HepG2 (cell line): ENCODE measurements at regions not wholly inside any gene's neighbourhood (a gene's known extent, or its start where the extent isn't known, plus 50 kb on each side); places are given as distances from the start of the nearest gene placed in this dataset.

Experiments used
- ATAC-seq: fragments of 200-7000 bp; cut with Tn5 transposase; 3 replicates; pipeline ENCODE4 v1.9.1; 2020; ENCODE audit warnings: mild to moderate bottlenecking, moderate library complexity
- BruUV-seq: library from RNA; stranded (reverse); fragments of 400-500 nt; replicated peaks from 2 replicates; lab custom pipeline; 2021; lab: Mats Ljungman, UMichigan
- CTCF ChIA-PET: fragments of 300-600 bp; formaldehyde crosslinking; extraction: SDS; loops from one replicate; lab custom pipeline; 2021; ENCODE audit warnings: low total read pairs, inconsistent platforms, low intra/inter-chr PET ratio; lab: Yijun Ruan, JAX
- POLR2A ChIA-PET: fragments of 350-600 bp; sonication (Branson Sonifier 250); formaldehyde crosslinking; loops from one replicate; lab custom pipeline; 2020; ENCODE audit warnings: antibody characterized with exemption, inconsistent platforms; lab: Yijun Ruan, JAX
- DNase-seq: peaks from one replicate; pipeline ENCODE4 v3.0.0-alpha.2; 2015; ENCODE audit warnings: low spot score
- FAIRE-seq: peaks from 3 replicates; lab custom pipeline; 2011; peaks lifted over from hg19 to GRCh38; lab: Jason Lieb, UNC
- H2AFZ ChIP-seq: one replicate; pipeline ENCODE4 v1.6.1; 2011; ENCODE audit warnings: low read length, inconsistent platforms
- H3K27ac ChIP-seq: fragments of 300-600 bp; 3 replicates; pipeline ENCODE4 v1.8.0; 2011; ENCODE audit warnings: mixed run types, mild to moderate bottlenecking, mixed read lengths, low read length, inconsistent platforms; ENCODE audit not compliant: insufficient read depth; ENCODE audit errors: extremely low read length
- H3K27me3 ChIP-seq, 2 experiments: fragments of 200-600 bp in 1 of 2; 2 replicates in 1 of 2; 3 replicates in 1 of 2; pipeline versions ENCODE4 v1.6.0 to v1.8.0; 2011; ENCODE audit warnings: low read length in 2 of 2, mild to moderate bottlenecking in 2 of 2, moderate library complexity in 2 of 2, inconsistent platforms in 1 of 2; ENCODE audit not compliant: insufficient read depth in 2 of 2, control insufficient read depth in 1 of 2
- H3K36me3 ChIP-seq, 2 experiments: fragments of 200-600 bp in 1 of 2; replicated peaks in 1 of 2; 2 replicates in 1 of 2; 3 replicates in 1 of 2; pipeline versions ENCODE4 v1.5.1 to v1.8.0; 2011; ENCODE audit warnings: low read length in 2 of 2, inconsistent platforms in 1 of 2; ENCODE audit not compliant: insufficient read depth in 2 of 2, control insufficient read depth in 1 of 2
- H3K4me1 ChIP-seq: 2 replicates; pipeline ENCODE4 v1.5.1; 2012; ENCODE audit warnings: low read length, inconsistent platforms; ENCODE audit not compliant: insufficient read depth
- H3K4me2 ChIP-seq: 2 replicates; pipeline ENCODE4 v1.6.0; 2011; ENCODE audit warnings: low read depth, low read length, inconsistent platforms
- H3K4me3 ChIP-seq, 3 experiments: fragments of 200-600 bp in 1 of 3; sonication (generic), shearing (Covaris generic) in 1 of 3; replicated peaks in 1 of 3; 2 replicates each; pipeline ENCODE4 v1.5.1; 2011 to 2016; ENCODE audit warnings: low read length in 3 of 3, inconsistent platforms in 2 of 3, low read depth in 2 of 3, mild to moderate bottlenecking in 2 of 3, control low read depth in 1 of 3, mixed read lengths in 1 of 3; ENCODE audit not compliant: insufficient read depth in 1 of 3
- H3K79me2 ChIP-seq: one replicate; pipeline ENCODE4 v1.6.1; 2011; ENCODE audit warnings: low read length, inconsistent platforms; ENCODE audit not compliant: insufficient read depth
- H3K9ac ChIP-seq: 2 replicates; pipeline ENCODE4 v1.6.0; 2011; ENCODE audit warnings: mild to moderate bottlenecking, low read depth, low read length, inconsistent platforms; ENCODE audit not compliant: insufficient read depth
- H3K9me3 ChIP-seq: 2 replicates; pipeline ENCODE4 v1.5.1; 2012; ENCODE audit warnings: mild to moderate bottlenecking, low read length
- H4K20me1 ChIP-seq: 2 replicates; pipeline ENCODE4 v1.6.0; 2011; ENCODE audit warnings: inconsistent platforms, mild to moderate bottlenecking, low read length, moderate library complexity; ENCODE audit not compliant: insufficient read depth
- ARID5B ChIP-seq: IDR thresholded peaks from 2 replicates; pipeline ENCODE4 v1.4.0; 2020; ENCODE audit warnings: mild to moderate bottlenecking, missing genetic modification reagents
- CBX2 ChIP-seq, 2 experiments: fragments of 200-600 bp in 1 of 2; sonication (generic); formaldehyde crosslinking in 1 of 2; IDR thresholded peaks; 2 replicates each; pipeline versions ENCODE4 v1.7.0 to v1.8.1; 2018 to 2022; ENCODE audit warnings: low read depth in 2 of 2, low read length in 1 of 2, mild to moderate bottlenecking in 1 of 2, missing genetic modification reagents in 1 of 2
- HOMEZ ChIP-seq: IDR thresholded peaks from 2 replicates; pipeline ENCODE4 v1.6.1; 2016; ENCODE audit warnings: low read depth
- KDM6A ChIP-seq: IDR thresholded peaks from 2 replicates; pipeline ENCODE4 v1.6.1; 2016; ENCODE audit warnings: low read depth
- PHF5A ChIP-seq: IDR thresholded peaks from one replicate; pipeline ENCODE4 v1.6.1; 2018; ENCODE audit warnings: low read depth, missing genetic modification reagents; ENCODE audit not compliant: unreplicated experiment
- TCF12 ChIP-seq, 2 experiments: fragments of 450-650 bp in 1 of 2; sonication (generic) in 1 of 2; formaldehyde crosslinking in 1 of 2; IDR thresholded peaks; 2 replicates each; pipeline versions ENCODE4 v1.6.1 to v1.8.0; 2017 to 2022; ENCODE audit warnings: antibody characterized with exemption in 1 of 2, mild to moderate bottlenecking in 1 of 2, missing genetic modification reagents in 1 of 2, moderate library complexity in 1 of 2
- ZNF737 ChIP-seq: sonication (generic); formaldehyde crosslinking; IDR thresholded peaks from 2 replicates; pipeline ENCODE4 v1.5.0; 2020; ENCODE audit warnings: missing genetic modification reagents, mild to moderate bottlenecking, borderline replicate concordance
- WGBS: methylation state at CpG from one replicate; pipeline ENCODE4 v1.1.6; 2017; ENCODE audit warnings: low lambda C conversion rate; 5-methylcytosine and 5-hydroxymethylcytosine counted together
- in situ Hi-C: cut with HindIII; loops from 2 replicates; pipeline ENCODE4 v1.10.0; 2017; ENCODE audit warnings: low pct_unique_long_range_greater_than_20kb; ENCODE audit not compliant: extremely low pct_ligation_motif_present
- intact Hi-C: fragments of 100-400 bp; cut with micrococcal nuclease; formaldehyde crosslinking; loops from one replicate; pipeline ENCODE4 v1.10.0; 2022; ENCODE audit not compliant: unreplicated experiment

GRCh38 chr2:145906354-145906753 lies 1386.4 kb upstream of the ZEB2 start:
- no peak for FAIRE-seq
- no peak overlapping the region for H3K9ac ChIP-seq
- no peaks in the 10 kb centered on the region for H3K4me1 ChIP-seq
- in situ Hi-C loops: no loop called here
- peak; percentile 44 for DNase-seq
- no peaks in the 10 kb centered on the region for H3K27me3 ChIP-seq
- H3K9me3 ChIP-seq: peaks cover 18% of the 10 kb centered on the region
- intact Hi-C loops: no loop called here
- CTCF ChIA-PET: no interaction called here
- no TSS peak for BruUV-seq
- no peak for ATAC-seq
- H4K20me1 ChIP-seq: no peaks in the 10 kb centered on the region
- no peak overlapping the region for H3K4me3 ChIP-seq
- TF ChIP-seq TCF12 (IDR thresholded peaks at IDR 0.05) (no peak), TCF12 (CRISPR knock-in tag; IDR thresholded peaks at IDR 0.05) (no peak), ZNF737 (no peak), KDM6A (CRISPR knock-in tag) (no peak), ARID5B (no peak), CBX2 (IDR thresholded peaks at IDR 0.05; ENCODE audit: low read depth, low read length) (no peak), CBX2 (CRISPR knock-in tag; IDR thresholded peaks at IDR 0.05; ENCODE audit: low read depth) (no peak), PHF5A (no peak), HOMEZ (CRISPR knock-in tag) (no peak)
- H2AFZ ChIP-seq: no peak overlapping the region
- WGBS: 48% methylated on average over 1 of the region's 1 CpG
- no peak overlapping the region for H3K4me2 ChIP-seq
- no peaks in the 10 kb centered on the region for H3K79me2 ChIP-seq
- no peak overlapping the region for H3K27ac ChIP-seq
- H3K36me3 ChIP-seq: no peaks in the 10 kb centered on the region
- POLR2A ChIA-PET: no interaction called here
